BJ (cell line): ENCODE measurements at regions not wholly inside any gene's neighbourhood (a gene's known extent, or its start where the extent isn't known, plus 50 kb on each side); places are given as distances from the start of the nearest gene placed in this dataset.

Experiments used
- CTCF ChIA-PET: fragments of 350-600 bp; formaldehyde crosslinking; extraction: SDS; loops from one replicate; lab custom pipeline; 2021; ENCODE audit warnings: antibody characterized with exemption, inconsistent platforms; lab: Yijun Ruan, JAX
- POLR2A ChIA-PET: fragments of 300-600 bp; sonication (Branson Sonifier 250); formaldehyde crosslinking; extraction: SDS; loops from one replicate; lab custom pipeline; 2021; ENCODE audit warnings: antibody characterized with exemption; lab: Charles Lee
- DNase-seq: peaks from one replicate; pipeline ENCODE4 v3.0.0-alpha.2; 2011; ENCODE audit warnings: low read depth
- H3K27me3 ChIP-seq: 2 replicates; pipeline ENCODE4 v1.6.0; 2011; ENCODE audit warnings: low read length; ENCODE audit not compliant: control insufficient read depth, insufficient read depth
- H3K36me3 ChIP-seq: 2 replicates; pipeline ENCODE4 v1.5.1; 2011; ENCODE audit warnings: low read length; ENCODE audit not compliant: control insufficient read depth, insufficient read depth
- H3K4me3 ChIP-seq: 2 replicates; pipeline ENCODE4 v1.5.1; 2011; ENCODE audit warnings: low read depth, mild to moderate bottlenecking, control low read depth, low read length
- TF ChIP-seq, protein P1 (sequence below): IDR thresholded peaks from 2 replicates; pipeline ENCODE4 v1.5.1; 2011; ENCODE audit warnings: low read depth, mild to moderate bottlenecking, control low read depth, inconsistent platforms, low read length, moderate library complexity; ENCODE audit not compliant: insufficient read depth

DNA sequence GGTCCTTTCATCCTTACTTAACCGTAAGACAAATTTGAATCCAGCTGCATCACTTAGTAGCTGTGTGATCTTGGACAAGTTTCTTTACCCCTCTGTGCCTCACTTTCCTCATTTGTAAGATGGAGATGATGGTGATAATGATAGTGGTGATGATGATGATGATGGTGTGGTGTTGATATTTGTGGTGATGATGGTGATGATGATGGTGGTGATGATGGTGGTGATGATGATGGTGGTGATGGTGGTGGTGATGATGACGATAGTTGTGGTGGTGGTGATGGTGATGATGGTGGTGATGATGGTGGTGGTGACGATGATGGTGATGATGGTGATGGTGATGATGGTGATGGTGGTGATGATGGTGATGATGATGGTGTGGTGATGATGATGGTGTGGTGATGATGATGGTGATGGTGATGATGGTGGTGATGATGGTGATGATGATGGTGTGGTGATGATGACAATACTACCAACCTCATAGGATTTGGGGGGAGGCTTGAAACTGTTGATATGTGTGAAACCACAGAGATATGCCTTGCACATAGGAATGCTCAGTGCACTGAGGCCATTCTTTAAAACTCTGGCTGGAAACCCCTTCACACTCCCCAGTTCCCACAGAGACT, 233.2 kb downstream of the LY86 start:
- POLR2A ChIA-PET, result no interaction called here

DNA sequence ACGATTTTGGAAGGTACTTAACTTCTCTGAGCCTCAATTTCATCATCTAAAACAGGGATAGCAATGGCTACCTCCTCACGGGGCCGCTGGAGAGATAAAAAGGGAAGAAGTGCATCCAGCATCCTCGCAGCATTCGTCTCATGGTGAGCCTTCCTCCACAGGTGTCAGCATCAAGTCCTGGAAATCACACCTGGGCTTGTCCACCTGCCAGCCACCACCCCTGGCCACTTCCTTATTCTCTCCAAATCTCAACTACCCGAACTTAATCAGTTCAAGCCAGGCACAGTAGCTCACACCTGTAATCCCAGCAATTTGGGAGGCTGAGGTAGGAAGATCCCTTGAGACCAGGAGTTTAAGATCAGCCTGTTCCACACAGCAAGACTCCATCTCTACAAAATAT, 234.5 kb downstream of the LY86 start:
- POLR2A ChIA-PET, result no interaction called here

More for the DNA sequence above, 233.2 kb downstream of the LY86 start:
- TF ChIP-seq, protein P1, sequence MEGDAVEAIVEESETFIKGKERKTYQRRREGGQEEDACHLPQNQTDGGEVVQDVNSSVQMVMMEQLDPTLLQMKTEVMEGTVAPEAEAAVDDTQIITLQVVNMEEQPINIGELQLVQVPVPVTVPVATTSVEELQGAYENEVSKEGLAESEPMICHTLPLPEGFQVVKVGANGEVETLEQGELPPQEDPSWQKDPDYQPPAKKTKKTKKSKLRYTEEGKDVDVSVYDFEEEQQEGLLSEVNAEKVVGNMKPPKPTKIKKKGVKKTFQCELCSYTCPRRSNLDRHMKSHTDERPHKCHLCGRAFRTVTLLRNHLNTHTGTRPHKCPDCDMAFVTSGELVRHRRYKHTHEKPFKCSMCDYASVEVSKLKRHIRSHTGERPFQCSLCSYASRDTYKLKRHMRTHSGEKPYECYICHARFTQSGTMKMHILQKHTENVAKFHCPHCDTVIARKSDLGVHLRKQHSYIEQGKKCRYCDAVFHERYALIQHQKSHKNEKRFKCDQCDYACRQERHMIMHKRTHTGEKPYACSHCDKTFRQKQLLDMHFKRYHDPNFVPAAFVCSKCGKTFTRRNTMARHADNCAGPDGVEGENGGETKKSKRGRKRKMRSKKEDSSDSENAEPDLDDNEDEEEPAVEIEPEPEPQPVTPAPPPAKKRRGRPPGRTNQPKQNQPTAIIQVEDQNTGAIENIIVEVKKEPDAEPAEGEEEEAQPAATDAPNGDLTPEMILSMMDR, result no peak
- Histone ChIP-seq H3K27me3 (peaks cover 2% of the 10 kb centered on the region), H3K4me3 (no peak overlapping the region), H3K36me3 (no peaks in the 10 kb centered on the region)
- CTCF ChIA-PET, result no interaction called here
- no peak for DNase-seq

DNA sequence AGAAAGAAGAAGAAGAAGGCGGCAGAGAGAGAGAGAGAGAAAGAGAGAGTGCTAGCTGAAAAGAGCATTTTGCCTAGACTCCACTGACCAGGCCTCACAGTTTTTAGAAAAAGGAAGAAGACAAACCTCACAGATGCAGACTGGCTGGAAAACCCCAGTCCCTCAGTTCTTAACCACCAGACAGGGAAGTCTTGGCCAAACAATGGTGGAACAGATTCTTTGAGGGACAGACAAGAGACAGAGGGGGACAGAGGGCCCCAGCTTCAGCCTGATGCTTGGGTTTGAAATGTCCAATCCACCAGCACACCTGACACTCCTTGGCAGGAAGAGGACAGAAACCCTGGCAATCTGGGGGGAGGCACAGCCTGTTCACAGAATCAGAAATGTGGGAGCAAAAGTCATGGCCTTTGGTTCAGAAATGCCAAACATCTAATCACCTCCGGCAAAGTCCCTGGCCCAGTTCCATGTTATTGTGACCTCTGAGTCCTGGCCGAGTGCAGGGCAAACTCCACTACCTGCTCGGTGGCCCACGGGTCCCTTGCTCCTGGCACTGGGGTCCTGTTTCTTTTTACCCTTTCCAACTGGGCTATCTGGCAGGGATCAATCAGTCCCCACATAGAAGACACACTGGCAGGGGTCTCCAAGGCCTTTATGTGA, 235.2 kb downstream of the LY86 start:
- no peaks in the 10 kb centered on the region for H3K36me3 ChIP-seq
- ChIA-PET CTCF (no interaction called here), POLR2A (no interaction called here)
- H3K4me3 ChIP-seq, result no peak overlapping the region
- no peak for DNase-seq
- H3K27me3 ChIP-seq, result peaks cover 2% of the 10 kb centered on the region
- TF ChIP-seq, protein P1, result no peak

More for the DNA sequence above, 234.5 kb downstream of the LY86 start:
- CTCF ChIA-PET, result no interaction called here
- no peak for DNase-seq
- peaks cover 2% of the 10 kb centered on the region for H3K27me3 ChIP-seq
- TF ChIP-seq, protein P1, result no peak
- no peak overlapping the region for H3K4me3 ChIP-seq
- H3K36me3 ChIP-seq, result no peaks in the 10 kb centered on the region

DNA sequence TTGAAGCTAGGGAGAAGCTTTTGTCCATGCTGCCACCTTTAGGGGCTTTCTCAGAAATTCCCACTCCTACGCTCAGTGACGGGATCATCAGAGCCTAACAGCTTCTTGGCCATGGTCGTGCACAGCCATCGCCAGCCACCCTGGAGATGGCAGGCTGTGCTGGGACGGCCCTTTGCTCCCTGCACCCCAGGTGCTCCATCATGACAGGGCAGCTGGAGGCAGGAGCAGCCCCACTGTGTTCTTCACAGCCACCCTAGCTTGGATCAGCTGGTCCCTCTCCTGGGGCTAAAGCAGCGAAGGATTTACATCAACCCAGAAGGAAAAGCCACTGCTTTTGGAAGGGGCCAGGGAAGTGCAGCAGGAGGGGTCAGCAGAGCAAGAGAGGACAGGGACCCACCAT, 235.9 kb downstream of the LY86 start:
- CTCF ChIA-PET, result no interaction called here
- POLR2A ChIA-PET, result no interaction called here
- Histone ChIP-seq H3K4me3 (no peak overlapping the region), H3K36me3 (no peaks in the 10 kb centered on the region), H3K27me3 (peaks cover 2% of the 10 kb centered on the region)
- no peak for DNase-seq
- TF ChIP-seq, protein P1, result no peak

DNA sequence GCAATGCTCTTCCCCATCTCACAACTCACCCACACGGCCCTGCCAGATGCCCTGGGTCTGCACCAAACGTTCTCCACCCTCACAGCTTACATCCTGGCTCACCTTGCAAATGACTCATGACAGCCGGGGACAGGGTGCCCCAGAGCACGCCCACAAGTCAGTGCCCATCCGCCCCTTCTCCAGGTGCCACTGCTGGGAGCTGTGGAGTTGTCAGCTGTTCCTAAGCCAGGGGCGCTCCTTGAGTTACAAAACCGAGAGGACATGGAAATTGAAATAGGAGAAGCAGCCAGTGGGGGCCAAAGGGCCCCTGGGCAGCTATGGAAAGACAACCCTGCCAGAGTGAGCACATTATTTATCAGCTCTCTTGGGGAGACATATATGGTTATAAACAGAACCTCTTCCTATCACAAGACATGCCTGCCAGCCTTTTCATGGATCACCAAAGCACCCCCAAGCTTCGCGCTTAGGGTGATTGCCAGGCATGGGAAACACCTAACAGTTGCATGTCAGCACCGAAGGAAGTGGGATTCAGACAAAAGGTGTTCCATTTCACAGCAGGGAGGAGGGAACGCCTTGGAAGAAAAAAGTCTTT, 236.8 kb downstream of the LY86 start:
- DNase-seq, result no peak
- TF ChIP-seq, protein P1, result no peak
- peaks cover 2% of the 10 kb centered on the region for H3K27me3 ChIP-seq
- CTCF ChIA-PET, result no interaction called here
- H3K36me3 ChIP-seq, result no peaks in the 10 kb centered on the region
- POLR2A ChIA-PET, result interaction anchor here (0.6 kb wide), 1 partner anchor 94 kb away, joined by 3 read pairs; no protein-coding TSS in a partner anchor
- H3K4me3 ChIP-seq, result no peak overlapping the region
